ENCODE measurements at regions not wholly inside any gene's neighbourhood (a gene's known extent, or its start where the extent isn't known, plus 50 kb on each side); places are given as distances from the start of the nearest gene placed in this dataset.
A peak's percentile ranks its signal among the peaks of the same experiment; 100 is the strongest.

DNA sequence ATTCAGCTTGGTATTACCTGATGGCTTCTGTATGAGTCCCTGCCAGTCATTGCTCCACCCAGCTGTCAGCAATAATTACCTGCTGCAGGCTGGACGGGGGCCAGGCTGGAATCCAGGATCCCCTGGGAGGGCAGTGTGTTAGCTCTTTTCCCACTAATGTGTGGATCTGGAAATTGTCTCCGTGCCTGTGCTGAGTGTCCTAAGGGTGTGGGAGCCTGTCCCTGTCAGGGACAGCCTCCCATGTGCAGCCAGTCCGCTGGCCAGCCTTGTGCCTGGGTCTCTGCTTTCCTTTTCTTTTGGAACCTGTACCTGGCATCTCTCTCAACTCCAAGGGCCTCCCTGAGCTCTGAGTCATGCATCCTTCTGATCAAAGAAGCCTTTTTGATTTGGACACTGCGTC is 107.2 kb upstream of the SPRED2 start:
- no peaks in the 10 kb centered on the region for H3K4me1 ChIP-seq (ENCODE audit: control insufficient read depth in 1 of 2, insufficient read depth in 2 of 2, low read length in 2 of 2)
- H3K79me2 ChIP-seq (ENCODE audit: insufficient read depth, low read length), result no peaks in the 10 kb centered on the region
- no peak overlapping the region for H3K9ac ChIP-seq (ENCODE audit: insufficient read depth, low read length, poor library complexity, severe bottlenecking)
- H3K27ac ChIP-seq (ENCODE audit: low read depth in 1 of 2, low read length in 2 of 2), result no peak overlapping the region
- no peak for DNase-seq
- no peaks in the 10 kb centered on the region for H3K36me3 Mint-ChIP-seq
- no peak overlapping the region for H3K4me3 Mint-ChIP-seq
- no peaks in the 10 kb centered on the region for H3K27me3 ChIP-seq (ENCODE audit: control insufficient read depth in 2 of 2, insufficient read depth in 2 of 2, low read length in 2 of 2)
- H3K27ac Mint-ChIP-seq, result no peak overlapping the region
- peaks cover 8% of the 10 kb centered on the region for H3K4me1 Mint-ChIP-seq
- H3K9me3 Mint-ChIP-seq, result peaks cover 0 to 1% (median 0%) of the 10 kb centered on the region in 7 donors
- H3K9me3 ChIP-seq (replicated peaks in 1 of 2; ENCODE audit: control insufficient read depth in 1 of 2, insufficient read depth in 1 of 2, low read length in 2 of 2), result no peaks in the 10 kb centered on the region
- 94% methylated on average over 4 of the region's 4 CpGs for WGBS (ENCODE audit: insufficient coverage)
- no peaks in the 10 kb centered on the region for H3K36me3 ChIP-seq (replicated peaks in 1 of 2; ENCODE audit: control insufficient read depth in 1 of 2, insufficient read depth in 2 of 2, low read length in 2 of 2)
- intact Hi-C loops (cut with micrococcal nuclease), result no loop called here
- H3K4me3 ChIP-seq (replicated peaks in 1 of 3; ENCODE audit: low read depth in 2 of 3, low read length in 3 of 3), result no peak overlapping the region
- no peaks in the 10 kb centered on the region for H4K20me1 ChIP-seq (ENCODE audit: insufficient read depth, low read length)
- no peak overlapping the region for H2AFZ ChIP-seq (ENCODE audit: insufficient read depth, low read depth, low read length, poor library complexity, severe bottlenecking)
- H3K4me2 ChIP-seq (replicated peaks; ENCODE audit: extremely low read depth, low read length, poor library complexity, severe bottlenecking), result no peak overlapping the region
- H3K27me3 Mint-ChIP-seq (ENCODE audit: low read depth in 3 of 3), result peaks cover 3 to 5% (median 4%) of the 10 kb centered on the region in 3 donors
- TF ChIP-seq, protein P1, sequence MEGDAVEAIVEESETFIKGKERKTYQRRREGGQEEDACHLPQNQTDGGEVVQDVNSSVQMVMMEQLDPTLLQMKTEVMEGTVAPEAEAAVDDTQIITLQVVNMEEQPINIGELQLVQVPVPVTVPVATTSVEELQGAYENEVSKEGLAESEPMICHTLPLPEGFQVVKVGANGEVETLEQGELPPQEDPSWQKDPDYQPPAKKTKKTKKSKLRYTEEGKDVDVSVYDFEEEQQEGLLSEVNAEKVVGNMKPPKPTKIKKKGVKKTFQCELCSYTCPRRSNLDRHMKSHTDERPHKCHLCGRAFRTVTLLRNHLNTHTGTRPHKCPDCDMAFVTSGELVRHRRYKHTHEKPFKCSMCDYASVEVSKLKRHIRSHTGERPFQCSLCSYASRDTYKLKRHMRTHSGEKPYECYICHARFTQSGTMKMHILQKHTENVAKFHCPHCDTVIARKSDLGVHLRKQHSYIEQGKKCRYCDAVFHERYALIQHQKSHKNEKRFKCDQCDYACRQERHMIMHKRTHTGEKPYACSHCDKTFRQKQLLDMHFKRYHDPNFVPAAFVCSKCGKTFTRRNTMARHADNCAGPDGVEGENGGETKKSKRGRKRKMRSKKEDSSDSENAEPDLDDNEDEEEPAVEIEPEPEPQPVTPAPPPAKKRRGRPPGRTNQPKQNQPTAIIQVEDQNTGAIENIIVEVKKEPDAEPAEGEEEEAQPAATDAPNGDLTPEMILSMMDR (IDR thresholded peaks at IDR 0.05), result no peak

DNA sequence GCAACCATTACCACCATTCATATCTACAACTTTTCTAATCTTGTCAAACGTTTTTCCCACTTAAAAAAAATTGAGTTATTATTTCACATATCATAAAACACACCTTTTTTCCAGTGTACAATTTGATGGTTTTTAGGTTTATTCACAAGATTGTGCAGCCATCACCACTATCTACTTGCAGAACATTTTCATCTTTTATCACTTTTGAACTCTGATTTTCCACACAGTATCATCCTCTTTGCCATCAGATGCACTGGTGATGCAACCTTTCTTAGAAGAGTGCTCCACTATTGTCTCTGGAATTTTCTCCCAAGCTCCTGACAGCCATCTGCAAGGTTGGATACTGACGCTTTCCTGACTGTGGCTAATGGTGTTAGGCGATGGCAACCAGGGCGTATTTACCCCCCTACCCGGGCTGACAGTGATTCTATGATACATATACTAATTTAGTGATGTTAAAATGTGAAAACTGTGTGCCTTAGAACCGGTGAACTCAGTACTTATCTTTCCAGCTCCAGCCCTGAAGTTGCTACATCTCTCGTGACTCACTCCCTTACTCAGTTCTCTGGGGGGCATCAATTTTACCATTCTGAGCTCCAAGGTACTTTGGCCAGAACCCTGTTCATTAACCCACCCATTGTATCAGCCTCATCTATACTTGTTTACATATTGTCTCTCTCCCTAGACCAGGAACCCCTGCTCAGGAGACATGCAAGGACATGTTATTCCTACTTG is 105.4 kb upstream of the SPRED2 start:
- no peaks in the 10 kb centered on the region for H3K36me3 ChIP-seq (replicated peaks in 1 of 2; ENCODE audit: control insufficient read depth in 1 of 2, insufficient read depth in 2 of 2, low read length in 2 of 2)
- no peak overlapping the region for H2AFZ ChIP-seq (ENCODE audit: insufficient read depth, low read depth, low read length, poor library complexity, severe bottlenecking)
- TF ChIP-seq, protein P1 (IDR thresholded peaks at IDR 0.05), result no peak
- H3K9ac ChIP-seq (ENCODE audit: insufficient read depth, low read length, poor library complexity, severe bottlenecking), result no peak overlapping the region
- no peaks in the 10 kb centered on the region for H3K9me3 ChIP-seq (replicated peaks in 1 of 2; ENCODE audit: control insufficient read depth in 1 of 2, insufficient read depth in 1 of 2, low read length in 2 of 2)
- no peak overlapping the region for H3K27ac ChIP-seq (ENCODE audit: low read depth in 1 of 2, low read length in 2 of 2)
- H3K36me3 Mint-ChIP-seq, result no peaks in the 10 kb centered on the region
- H3K4me1 Mint-ChIP-seq, result no peaks in the 10 kb centered on the region
- 94% methylated on average over 2 of the region's 7 CpGs for WGBS (ENCODE audit: insufficient coverage)
- H3K27me3 ChIP-seq (ENCODE audit: control insufficient read depth in 2 of 2, insufficient read depth in 2 of 2, low read length in 2 of 2), result no peaks in the 10 kb centered on the region
- H3K4me1 ChIP-seq (ENCODE audit: control insufficient read depth in 1 of 2, insufficient read depth in 2 of 2, low read length in 2 of 2), result no peaks in the 10 kb centered on the region
- H3K4me2 ChIP-seq (replicated peaks; ENCODE audit: extremely low read depth, low read length, poor library complexity, severe bottlenecking), result no peak overlapping the region
- peaks cover 0 to 1% (median 0%) of the 10 kb centered on the region in 7 donors for H3K9me3 Mint-ChIP-seq
- intact Hi-C loops (cut with micrococcal nuclease), result no loop called here
- DNase-seq, result no peak
- H3K27me3 Mint-ChIP-seq (ENCODE audit: low read depth in 3 of 3), result peaks cover 2 to 4% (median 3%) of the 10 kb centered on the region in 3 donors
- no peaks in the 10 kb centered on the region for H3K79me2 ChIP-seq (ENCODE audit: insufficient read depth, low read length)
- H3K27ac Mint-ChIP-seq, result peak overlapping the region in 1 of 7 donors; percentile 23
- H4K20me1 ChIP-seq (ENCODE audit: insufficient read depth, low read length), result no peaks in the 10 kb centered on the region
- no peak overlapping the region for H3K4me3 ChIP-seq (replicated peaks in 1 of 3; ENCODE audit: low read depth in 2 of 3, low read length in 3 of 3)
- H3K4me3 Mint-ChIP-seq, result no peak overlapping the region

Data from CD14-positive monocyte (primary cell).